GM10266 (cell line): ENCODE measurements at regions not wholly inside any gene's neighbourhood (a gene's known extent, or its start where the extent isn't known, plus 50 kb on each side); places are given as distances from the start of the nearest gene placed in this dataset.
"Not testable (repeated sequence)": the region's sequence is repeated elsewhere in the genome, so short reads cannot be mapped to it uniquely, and the experiment has no call there.

Experiments
- DNase-seq: peaks from one replicate; pipeline ENCODE4 v3.0.0; 2012; ENCODE audit errors: extremely low spot score
- TF ChIP-seq, protein P1 (sequence below): IDR thresholded peaks from 2 replicates; pipeline ENCODE4 v1.5.1; 2012; ENCODE audit warnings: mild to moderate bottlenecking, low read depth; ENCODE audit not compliant: control insufficient read depth, insufficient read depth; ENCODE audit errors: missing control alignments

DNA sequence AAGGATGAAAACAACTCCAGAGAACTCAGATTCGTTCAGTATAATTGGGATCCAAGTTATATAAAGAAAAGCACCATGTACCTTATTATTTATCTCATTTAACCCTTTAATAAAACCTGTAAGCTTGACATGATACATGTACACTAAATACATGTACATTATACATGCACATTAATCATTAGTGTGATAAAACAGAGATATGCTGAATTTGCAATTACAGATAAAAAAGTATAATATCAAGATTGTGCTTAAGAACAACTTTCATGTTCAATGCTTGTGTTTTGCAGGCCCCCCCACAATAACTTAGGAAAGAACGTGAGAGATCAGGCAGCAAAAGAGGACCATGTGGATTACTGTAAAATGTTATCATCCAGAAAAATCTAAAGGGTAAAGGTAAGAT is 385.4 kb upstream of the GYPC start:
- DNase-seq, result no peak
- TF ChIP-seq, protein P1, sequence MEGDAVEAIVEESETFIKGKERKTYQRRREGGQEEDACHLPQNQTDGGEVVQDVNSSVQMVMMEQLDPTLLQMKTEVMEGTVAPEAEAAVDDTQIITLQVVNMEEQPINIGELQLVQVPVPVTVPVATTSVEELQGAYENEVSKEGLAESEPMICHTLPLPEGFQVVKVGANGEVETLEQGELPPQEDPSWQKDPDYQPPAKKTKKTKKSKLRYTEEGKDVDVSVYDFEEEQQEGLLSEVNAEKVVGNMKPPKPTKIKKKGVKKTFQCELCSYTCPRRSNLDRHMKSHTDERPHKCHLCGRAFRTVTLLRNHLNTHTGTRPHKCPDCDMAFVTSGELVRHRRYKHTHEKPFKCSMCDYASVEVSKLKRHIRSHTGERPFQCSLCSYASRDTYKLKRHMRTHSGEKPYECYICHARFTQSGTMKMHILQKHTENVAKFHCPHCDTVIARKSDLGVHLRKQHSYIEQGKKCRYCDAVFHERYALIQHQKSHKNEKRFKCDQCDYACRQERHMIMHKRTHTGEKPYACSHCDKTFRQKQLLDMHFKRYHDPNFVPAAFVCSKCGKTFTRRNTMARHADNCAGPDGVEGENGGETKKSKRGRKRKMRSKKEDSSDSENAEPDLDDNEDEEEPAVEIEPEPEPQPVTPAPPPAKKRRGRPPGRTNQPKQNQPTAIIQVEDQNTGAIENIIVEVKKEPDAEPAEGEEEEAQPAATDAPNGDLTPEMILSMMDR, result no peak

DNA sequence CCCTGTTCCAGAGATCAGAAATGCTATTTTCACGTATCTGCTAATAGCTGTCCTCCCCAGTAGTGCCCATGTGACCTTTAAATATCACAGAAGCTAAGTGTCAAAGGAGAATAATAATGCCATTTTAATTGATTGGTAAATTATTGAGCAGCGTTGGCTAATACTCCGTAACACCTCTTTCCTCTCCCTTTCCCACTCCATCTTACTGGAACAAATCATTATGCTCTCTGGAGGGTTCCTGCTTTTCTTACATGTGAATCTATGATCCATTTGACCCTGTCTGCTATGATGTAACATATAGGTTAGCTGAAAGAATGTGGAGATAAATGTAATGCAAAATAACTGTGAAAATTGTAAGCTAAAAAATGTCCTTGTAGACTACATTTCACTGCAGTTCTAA is 383.6 kb upstream of the GYPC start:
- TF ChIP-seq, protein P1, result no peak

DNA sequence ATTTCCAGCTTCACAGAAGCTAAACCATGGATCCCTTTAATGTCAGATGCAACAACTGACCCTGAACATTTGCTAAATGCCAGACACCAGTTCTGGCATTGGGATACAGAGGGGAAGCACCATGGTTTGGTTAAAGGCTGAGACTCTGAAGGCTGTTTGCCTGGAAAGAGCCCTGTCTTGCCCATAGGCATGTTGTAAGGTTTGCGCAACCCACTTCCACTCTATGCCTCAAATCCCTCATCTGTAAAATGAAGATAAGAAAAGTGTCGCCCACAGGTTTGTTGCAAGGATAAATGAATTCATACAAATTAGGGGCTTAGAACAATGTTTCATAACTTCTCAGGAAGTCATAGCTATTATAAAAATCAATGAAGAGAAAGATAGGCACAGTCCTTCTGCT is 380.9 kb upstream of the GYPC start:
- TF ChIP-seq, protein P1, result no peak
- no peak for DNase-seq

More for the DNA sequence above, 383.6 kb upstream of the GYPC start:
- DNase-seq, result no peak

DNA sequence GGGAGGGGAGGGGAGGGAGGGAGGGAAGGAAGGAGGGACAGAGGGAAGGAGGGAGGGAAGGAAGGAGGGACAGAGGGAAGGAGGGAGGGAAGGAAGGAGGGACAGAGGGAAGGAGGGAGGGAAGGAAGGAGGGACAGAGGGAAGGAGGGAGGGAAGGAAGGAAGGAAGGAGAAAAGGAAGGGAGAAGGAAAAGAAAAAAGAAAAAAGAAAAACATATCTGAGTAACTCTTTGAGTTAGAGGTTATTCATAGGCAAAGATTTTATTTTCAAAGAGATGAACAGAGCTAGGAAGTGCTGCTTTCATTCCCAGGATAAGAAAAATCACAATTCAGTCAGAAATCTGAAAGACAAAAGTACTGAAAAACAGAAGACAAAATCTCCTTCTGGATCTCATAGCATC is 379.7 kb upstream of the GYPC start:
- not testable (repeated sequence) for DNase-seq

DNA sequence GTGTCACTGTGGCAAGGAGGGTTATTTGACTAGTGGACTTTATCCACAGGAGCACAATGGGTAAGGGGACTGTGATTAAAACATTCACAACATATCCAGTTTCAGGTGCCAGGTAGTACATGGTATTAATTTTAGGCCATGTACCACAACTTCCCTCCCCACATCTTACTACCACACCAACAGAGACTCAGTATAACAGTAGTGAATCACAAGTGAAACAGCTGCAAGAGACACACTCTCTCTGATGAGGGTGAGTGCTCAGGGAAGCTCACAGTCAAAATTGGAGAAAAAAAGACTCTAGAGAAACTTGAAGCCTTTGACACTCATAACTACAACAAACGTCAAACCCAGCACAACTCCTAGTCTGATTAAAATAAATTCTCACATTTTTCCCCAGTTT is 367.6 kb upstream of the GYPC start:
- no peak for DNase-seq
- TF ChIP-seq, protein P1, result no peak

DNA sequence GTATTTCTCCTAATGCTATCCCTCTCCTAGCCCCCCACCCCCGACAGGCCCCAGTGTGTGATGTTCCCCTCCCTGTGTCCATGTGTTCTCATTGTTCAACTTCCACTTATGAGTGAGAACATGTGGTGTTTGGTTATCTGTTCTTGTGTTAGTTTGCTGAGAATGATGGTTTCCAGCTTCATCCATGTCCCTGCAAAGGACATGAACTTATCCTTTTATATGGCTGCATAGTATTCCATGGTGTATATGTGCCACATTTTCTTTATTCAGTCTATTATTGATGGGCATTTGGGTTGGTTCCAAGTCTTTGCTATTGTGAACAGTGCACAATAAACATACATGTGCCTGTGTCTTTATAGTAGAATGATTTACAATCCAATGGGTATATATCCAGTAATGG is 362.0 kb upstream of the GYPC start:
- DNase-seq, result not testable (repeated sequence)

DNA sequence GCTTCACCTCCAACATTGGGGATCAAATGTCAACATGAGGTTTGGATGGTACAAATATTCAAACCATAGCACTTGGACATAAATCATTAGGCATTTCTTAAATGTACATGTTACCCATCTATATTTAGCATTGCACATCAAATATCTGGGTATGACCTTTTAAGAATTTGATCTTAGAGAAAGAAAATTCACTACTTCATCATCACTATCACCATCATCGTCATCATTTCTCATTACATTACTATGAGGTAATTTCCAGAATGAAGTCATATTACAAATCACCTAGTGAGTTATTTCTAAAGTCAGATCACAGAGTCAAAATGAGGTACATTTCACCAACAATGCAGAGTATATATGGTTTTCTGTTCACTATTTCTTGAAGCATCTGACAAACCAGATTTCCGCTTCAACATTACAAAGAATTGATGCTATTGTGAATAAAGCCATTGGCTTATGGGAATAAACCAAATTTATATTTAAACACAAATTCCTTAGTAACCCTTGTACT is 356.4 kb upstream of the GYPC start:
- no peak for DNase-seq

DNA sequence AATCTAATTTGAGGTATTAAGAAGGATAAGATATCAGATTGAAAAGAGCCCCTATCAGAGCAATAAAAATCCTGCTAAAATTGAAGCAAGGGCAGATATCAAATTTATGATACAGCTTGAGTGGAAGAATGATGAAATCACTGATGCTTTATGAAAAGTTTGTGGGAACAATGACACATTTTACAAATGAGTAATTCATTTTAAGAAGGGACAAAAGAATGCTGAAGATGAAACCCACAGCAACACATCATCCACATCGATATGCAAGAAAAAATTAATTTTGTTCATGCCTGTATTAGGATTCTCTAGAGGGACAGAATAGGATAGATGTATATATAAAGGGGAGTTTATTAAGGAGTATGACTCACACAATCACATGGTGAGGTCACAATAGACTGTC is 355.6 kb upstream of the GYPC start:
- no peak for DNase-seq
- TF ChIP-seq, protein P1, result no peak

More for the DNA sequence above, 356.4 kb upstream of the GYPC start:
- TF ChIP-seq, protein P1, result no peak
